GM12878 (cell line): ENCODE measurements at regions not wholly inside any gene's neighbourhood (a gene's known extent, or its start where the extent isn't known, plus 50 kb on each side); places are given as distances from the start of the nearest gene placed in this dataset.

Source experiments
- ATAC-seq: fragments of 200-7000 bp; cut with Tn5 transposase; 3 replicates; pipeline ENCODE4 v1.9.1; 2020; ENCODE audit warnings: mild to moderate bottlenecking, moderate library complexity
- BruUV-seq: library from RNA; stranded (reverse); fragments of 400-500 nt; replicated peaks from 2 replicates; lab custom pipeline; 2021; lab: Mats Ljungman, UMichigan
- CTCF ChIA-PET: fragments of 300-600 bp; sonication (Branson Sonifier 250); formaldehyde crosslinking; extraction: SDS; loops from one replicate; lab custom pipeline; 2021; ENCODE audit warnings: inconsistent platforms; lab: Yijun Ruan, JAX
- POLR2A ChIA-PET: fragments of 350-600 bp; formaldehyde crosslinking; extraction: SDS; loops from one replicate; lab custom pipeline; 2021; ENCODE audit warnings: inconsistent platforms; lab: Charles Lee
- RAD21 ChIA-PET: fragments of 300-600 bp; sonication (Branson Sonifier 250); formaldehyde crosslinking; loops from one replicate; lab custom pipeline; 2023; ENCODE audit warnings: antibody characterized with exemption; ENCODE audit not compliant: unreplicated experiment; lab: Charles Lee
- SMC1A ChIA-PET: fragments of 300-600 bp; sonication (Branson Sonifier 250); formaldehyde crosslinking; loops from one replicate; lab custom pipeline; 2023; ENCODE audit not compliant: unreplicated experiment, uncharacterized antibody; lab: Charles Lee
- DNase-seq: peaks from one replicate; pipeline ENCODE4 v3.0.0-alpha.2; 2011; ENCODE audit warnings: low read depth, low spot score
- FAIRE-seq: peaks from 3 replicates; lab custom pipeline; 2011; peaks lifted over from hg19 to GRCh38; lab: Jason Lieb, UNC
- H2AFZ ChIP-seq: 2 replicates; pipeline ENCODE4 v1.6.0; 2011; ENCODE audit warnings: low read depth, low read length, control low read depth; ENCODE audit not compliant: control insufficient read depth
- H3K27ac ChIP-seq: 2 replicates; pipeline ENCODE4 v1.5.1; 2011; ENCODE audit warnings: control low read depth; ENCODE audit not compliant: control insufficient read depth, insufficient read depth
- H3K27me3 ChIP-seq, 2 experiments: replicated peaks in 1 of 2; 2 replicates each; pipeline versions ENCODE4 v1.6.0 to v1.6.1; 2011; ENCODE audit warnings: low read length in 1 of 2; ENCODE audit not compliant: control insufficient read depth in 2 of 2, insufficient read depth in 2 of 2
- H3K36me3 ChIP-seq, 2 experiments: 2 replicates each; pipeline ENCODE4 v1.5.1; 2011; ENCODE audit warnings: low read length in 1 of 2; ENCODE audit not compliant: control insufficient read depth in 2 of 2, insufficient read depth in 2 of 2
- H3K4me1 ChIP-seq: 2 replicates; pipeline ENCODE4 v1.6.1; 2011; ENCODE audit warnings: mild to moderate bottlenecking, low read length, moderate library complexity, mixed read lengths; ENCODE audit not compliant: control insufficient read depth, insufficient read depth
- H3K4me2 ChIP-seq: 2 replicates; pipeline ENCODE4 v1.6.0; 2011; ENCODE audit warnings: control low read depth; ENCODE audit not compliant: control insufficient read depth, insufficient read depth
- H3K4me3 ChIP-seq: fragments of 200-600 bp; sonication (generic); 2 replicates; pipeline ENCODE4 v1.5.1; 2016
- H3K79me2 ChIP-seq: 2 replicates; pipeline ENCODE4 v1.6.0; 2011; ENCODE audit warnings: low read length; ENCODE audit not compliant: control insufficient read depth, insufficient read depth
- H3K9ac ChIP-seq: 2 replicates; pipeline ENCODE4 v1.8.0; 2011; ENCODE audit warnings: low read length, control low read depth, mixed read lengths; ENCODE audit not compliant: control insufficient read depth, insufficient read depth
- H3K9me3 ChIP-seq: replicated peaks from 3 replicates; pipeline ENCODE4 v1.5.1; 2011; ENCODE audit warnings: mild to moderate bottlenecking, low read length; ENCODE audit not compliant: control insufficient read depth, insufficient read depth
- H4K20me1 ChIP-seq: 2 replicates; pipeline ENCODE4 v1.6.0; 2011; ENCODE audit not compliant: control insufficient read depth, insufficient read depth
- FOS ChIP-seq: IDR thresholded peaks from 3 replicates; pipeline ENCODE4 v1.6.1; 2011; ENCODE audit warnings: borderline replicate concordance; ENCODE audit not compliant: insufficient read length; ENCODE audit errors: extremely low read depth
- POU2F2 ChIP-seq: IDR thresholded peaks from 3 replicates; pipeline ENCODE4 v1.6.1; 2011; ENCODE audit warnings: low read depth, mild to moderate bottlenecking, low read length, borderline replicate concordance
- SMAD1 ChIP-seq: fragments of 450-650 bp; IDR thresholded peaks from 2 replicates; pipeline ENCODE4 v1.6.1; 2018; ENCODE audit warnings: mild to moderate bottlenecking, low read depth; ENCODE audit not compliant: partially characterized antibody
- SREBF1 ChIP-seq: IDR thresholded peaks from 2 replicates; pipeline ENCODE4 v1.6.1; 2012; ENCODE audit warnings: mild to moderate bottlenecking, low read length
- TAF1 ChIP-seq: IDR thresholded peaks from 2 replicates; pipeline ENCODE4 v1.6.1; 2011; ENCODE audit warnings: mild to moderate bottlenecking, low read depth, low read length, borderline replicate concordance
- ZBED1 ChIP-seq: IDR thresholded peaks from 2 replicates; pipeline ENCODE4 v1.6.1; 2016; ENCODE audit warnings: borderline replicate concordance
- ZNF24 ChIP-seq: fragments of 450-650 bp; IDR thresholded peaks from 2 replicates; pipeline ENCODE4 v1.6.1; 2017; ENCODE audit warnings: antibody characterized with exemption, mild to moderate bottlenecking
- WGBS: methylation state at CpG from one replicate; pipeline ENCODE4 v1.1.6; 2016; ENCODE audit warnings: low lambda C conversion rate; ENCODE audit not compliant: insufficient replicate concordance, insufficient coverage; ENCODE audit errors: missing lambda C conversion rate; 5-methylcytosine and 5-hydroxymethylcytosine counted together
- in situ Hi-C: fragments of 300-500 bp; cut with MboI; formaldehyde crosslinking; loops from 9 replicates; pipeline ENCODE4 v1.14.3; 2018; ENCODE audit warnings: mixed read lengths
- intact Hi-C: fragments of 100-400 bp; cut with micrococcal nuclease; formaldehyde crosslinking; loops from one replicate; pipeline ENCODE4 v1.14.2; 2022; ENCODE audit not compliant: unreplicated experiment
- TF ChIP-seq, protein P1 (sequence below): fragments of 450-650 bp; IDR thresholded peaks from 2 replicates; pipeline ENCODE4 v1.6.1; 2016; ENCODE audit warnings: mild to moderate bottlenecking, moderate library complexity, borderline replicate concordance
- TF ChIP-seq, protein P2 (sequence below): fragments of 450-650 bp; IDR thresholded peaks from 2 replicates; pipeline ENCODE4 v1.6.1; 2017; ENCODE audit warnings: mild to moderate bottlenecking, moderate library complexity

DNA sequence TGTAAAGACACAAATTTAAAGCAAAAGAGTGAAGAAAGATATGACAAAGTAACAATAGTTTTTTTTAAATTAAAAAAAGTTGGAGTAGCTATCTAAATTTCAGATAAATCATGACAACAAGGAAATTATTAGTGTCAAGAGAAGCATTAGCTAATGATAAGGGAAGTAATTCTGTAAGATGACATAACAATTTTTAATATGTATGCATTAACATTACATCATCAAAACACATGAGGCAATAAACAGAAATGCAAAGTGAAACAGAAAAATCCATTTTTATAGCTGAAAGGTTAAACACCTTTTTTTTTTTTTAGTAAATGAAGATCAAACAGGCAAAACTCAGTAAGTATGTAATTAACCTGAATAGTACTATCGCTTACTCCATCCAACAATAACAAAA, 804.9 kb upstream of the PRR20A start (continued):
- TF ChIP-seq TAF1 (no peak), ZBED1 (no peak)
- TF ChIP-seq, all 136 proteins: peak for 0

DNA sequence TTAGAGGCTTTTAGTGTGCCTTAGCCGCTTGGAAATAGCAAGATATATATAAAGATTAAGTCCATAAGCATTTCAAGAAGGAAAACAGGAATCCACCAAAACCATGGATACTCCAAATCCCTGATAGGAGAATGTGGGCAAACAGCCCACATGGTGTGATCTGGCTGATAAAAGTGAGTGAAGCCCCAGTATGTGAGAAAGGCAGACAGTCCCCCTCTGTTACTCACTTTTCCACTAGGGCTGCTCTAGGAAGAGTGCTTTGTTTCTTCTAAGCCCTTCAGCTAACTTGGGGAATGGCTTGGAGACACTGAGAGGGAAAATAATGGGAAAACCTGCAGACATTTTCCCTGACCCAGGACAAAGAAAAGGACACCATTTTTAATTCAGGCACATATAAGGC, 802.3 kb upstream of the PRR20A start:
- SMC1A ChIA-PET: no interaction called here
- Histone ChIP-seq H4K20me1 (no peaks in the 10 kb centered on the region), H3K9ac (no peak overlapping the region), H3K4me2 (no peak overlapping the region), H3K79me2 (no peaks in the 10 kb centered on the region), H3K27ac (no peak overlapping the region), H3K4me3 (no peak overlapping the region), H3K27me3 (no peaks in the 10 kb centered on the region), H3K4me1 (no peaks in the 10 kb centered on the region), H2AFZ (no peak overlapping the region), H3K36me3 (no peaks in the 10 kb centered on the region), H3K9me3 (no peaks in the 10 kb centered on the region)
- in situ Hi-C loops: no loop called here
- RAD21 ChIA-PET: no interaction called here
- FAIRE-seq (no peak), DNase-seq (no peak), ATAC-seq (no peak)
- 0% methylated on average over 1 of the region's 1 CpG for WGBS
- intact Hi-C loops: no loop called here
- CTCF ChIA-PET: no interaction called here
- TF ChIP-seq, protein P1, sequence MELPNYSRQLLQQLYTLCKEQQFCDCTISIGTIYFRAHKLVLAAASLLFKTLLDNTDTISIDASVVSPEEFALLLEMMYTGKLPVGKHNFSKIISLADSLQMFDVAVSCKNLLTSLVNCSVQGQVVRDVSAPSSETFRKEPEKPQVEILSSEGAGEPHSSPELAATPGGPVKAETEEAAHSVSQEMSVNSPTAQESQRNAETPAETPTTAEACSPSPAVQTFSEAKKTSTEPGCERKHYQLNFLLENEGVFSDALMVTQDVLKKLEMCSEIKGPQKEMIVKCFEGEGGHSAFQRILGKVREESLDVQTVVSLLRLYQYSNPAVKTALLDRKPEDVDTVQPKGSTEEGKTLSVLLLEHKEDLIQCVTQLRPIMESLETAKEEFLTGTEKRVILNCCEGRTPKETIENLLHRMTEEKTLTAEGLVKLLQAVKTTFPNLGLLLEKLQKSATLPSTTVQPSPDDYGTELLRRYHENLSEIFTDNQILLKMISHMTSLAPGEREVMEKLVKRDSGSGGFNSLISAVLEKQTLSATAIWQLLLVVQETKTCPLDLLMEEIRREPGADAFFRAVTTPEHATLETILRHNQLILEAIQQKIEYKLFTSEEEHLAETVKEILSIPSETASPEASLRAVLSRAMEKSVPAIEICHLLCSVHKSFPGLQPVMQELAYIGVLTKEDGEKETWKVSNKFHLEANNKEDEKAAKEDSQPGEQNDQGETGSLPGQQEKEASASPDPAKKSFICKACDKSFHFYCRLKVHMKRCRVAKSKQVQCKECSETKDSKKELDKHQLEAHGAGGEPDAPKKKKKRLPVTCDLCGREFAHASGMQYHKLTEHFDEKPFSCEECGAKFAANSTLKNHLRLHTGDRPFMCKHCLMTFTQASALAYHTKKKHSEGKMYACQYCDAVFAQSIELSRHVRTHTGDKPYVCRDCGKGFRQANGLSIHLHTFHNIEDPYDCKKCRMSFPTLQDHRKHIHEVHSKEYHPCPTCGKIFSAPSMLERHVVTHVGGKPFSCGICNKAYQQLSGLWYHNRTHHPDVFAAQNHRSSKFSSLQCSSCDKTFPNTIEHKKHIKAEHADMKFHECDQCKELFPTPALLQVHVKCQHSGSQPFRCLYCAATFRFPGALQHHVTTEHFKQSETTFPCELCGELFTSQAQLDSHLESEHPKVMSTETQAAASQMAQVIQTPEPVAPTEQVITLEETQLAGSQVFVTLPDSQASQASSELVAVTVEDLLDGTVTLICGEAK: no peak
- no peak for TF ChIP-seq SMAD1
- no peak for TF ChIP-seq POU2F2
- TF ChIP-seq ZNF24: no peak
- no peak for TF ChIP-seq FOS
- TF ChIP-seq, protein P2, sequence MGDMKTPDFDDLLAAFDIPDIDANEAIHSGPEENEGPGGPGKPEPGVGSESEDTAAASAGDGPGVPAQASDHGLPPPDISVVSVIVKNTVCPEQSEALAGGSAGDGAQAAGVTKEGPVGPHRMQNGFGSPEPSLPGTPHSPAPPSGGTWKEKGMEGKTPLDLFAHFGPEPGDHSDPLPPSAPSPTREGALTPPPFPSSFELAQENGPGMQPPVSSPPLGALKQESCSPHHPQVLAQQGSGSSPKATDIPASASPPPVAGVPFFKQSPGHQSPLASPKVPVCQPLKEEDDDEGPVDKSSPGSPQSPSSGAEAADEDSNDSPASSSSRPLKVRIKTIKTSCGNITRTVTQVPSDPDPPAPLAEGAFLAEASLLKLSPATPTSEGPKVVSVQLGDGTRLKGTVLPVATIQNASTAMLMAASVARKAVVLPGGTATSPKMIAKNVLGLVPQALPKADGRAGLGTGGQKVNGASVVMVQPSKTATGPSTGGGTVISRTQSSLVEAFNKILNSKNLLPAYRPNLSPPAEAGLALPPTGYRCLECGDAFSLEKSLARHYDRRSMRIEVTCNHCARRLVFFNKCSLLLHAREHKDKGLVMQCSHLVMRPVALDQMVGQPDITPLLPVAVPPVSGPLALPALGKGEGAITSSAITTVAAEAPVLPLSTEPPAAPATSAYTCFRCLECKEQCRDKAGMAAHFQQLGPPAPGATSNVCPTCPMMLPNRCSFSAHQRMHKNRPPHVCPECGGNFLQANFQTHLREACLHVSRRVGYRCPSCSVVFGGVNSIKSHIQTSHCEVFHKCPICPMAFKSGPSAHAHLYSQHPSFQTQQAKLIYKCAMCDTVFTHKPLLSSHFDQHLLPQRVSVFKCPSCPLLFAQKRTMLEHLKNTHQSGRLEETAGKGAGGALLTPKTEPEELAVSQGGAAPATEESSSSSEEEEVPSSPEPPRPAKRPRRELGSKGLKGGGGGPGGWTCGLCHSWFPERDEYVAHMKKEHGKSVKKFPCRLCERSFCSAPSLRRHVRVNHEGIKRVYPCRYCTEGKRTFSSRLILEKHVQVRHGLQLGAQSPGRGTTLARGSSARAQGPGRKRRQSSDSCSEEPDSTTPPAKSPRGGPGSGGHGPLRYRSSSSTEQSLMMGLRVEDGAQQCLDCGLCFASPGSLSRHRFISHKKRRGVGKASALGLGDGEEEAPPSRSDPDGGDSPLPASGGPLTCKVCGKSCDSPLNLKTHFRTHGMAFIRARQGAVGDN: no peak
- TF ChIP-seq SREBF1: no peak
- BruUV-seq: no TSS peak
- POLR2A ChIA-PET: no interaction called here
